ENCODE measurements at regions not wholly inside any gene's neighbourhood (a gene's known extent, or its start where the extent isn't known, plus 50 kb on each side); places are given as distances from the start of the nearest gene placed in this dataset.

DNA sequence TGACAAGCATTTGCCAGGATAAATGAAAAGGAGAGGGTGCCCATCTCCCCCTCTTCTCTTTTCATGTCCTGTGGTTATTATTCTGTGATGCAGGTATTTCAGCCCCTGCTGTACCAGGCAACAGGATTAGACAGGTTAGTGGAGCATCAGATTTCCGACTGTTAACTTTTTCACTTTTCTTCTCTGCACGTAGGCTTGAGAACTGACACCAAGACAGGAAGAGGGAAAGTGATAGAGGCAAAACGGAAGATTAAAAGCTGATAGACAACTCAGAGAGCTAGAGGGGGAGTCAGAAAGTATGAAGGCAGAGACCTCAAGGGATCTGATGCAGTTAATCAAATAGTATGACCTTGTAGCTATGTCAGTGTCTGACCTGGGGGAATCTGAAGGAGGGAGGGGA, 132.8 kb downstream of the SOX9 start:
- DNase-seq = no peak
- WGBS, 2 experiments (ENCODE audit: insufficient coverage in 1 of 2, insufficient read length in 1 of 2) = 90 to 100% methylated on average over 2 to 3 of the region's 3 CpGs
- H3K27ac Mint-ChIP-seq = no peak overlapping the region
- H3K36me3 Mint-ChIP-seq (ENCODE audit: low read depth) = no peaks in the 10 kb centered on the region
- H3K4me3 Mint-ChIP-seq = no peak overlapping the region
- peaks cover 13% of the 10 kb centered on the region for H3K4me1 Mint-ChIP-seq
- Histone ChIP-seq H3K9ac (ENCODE audit: extremely low read depth, low read length, poor library complexity, severe bottlenecking) (no peak overlapping the region), H3K27ac (ENCODE audit: low read depth, low read length) (no peak overlapping the region), H3K4me3 (ENCODE audit: low read length) (no peak overlapping the region), H3K9me3 (ENCODE audit: control insufficient read depth, low read length) (no peaks in the 10 kb centered on the region), H3K4me1 (ENCODE audit: control insufficient read depth, insufficient read depth, low read length) (no peaks in the 10 kb centered on the region), H3K36me3 (ENCODE audit: control insufficient read depth, insufficient read depth, low read length) (no peaks in the 10 kb centered on the region), H3K27me3 (ENCODE audit: control insufficient read depth, insufficient read depth, low read length, poor library complexity, severe bottlenecking) (peaks cover 15% of the 10 kb centered on the region)
- TF ChIP-seq, protein P1, sequence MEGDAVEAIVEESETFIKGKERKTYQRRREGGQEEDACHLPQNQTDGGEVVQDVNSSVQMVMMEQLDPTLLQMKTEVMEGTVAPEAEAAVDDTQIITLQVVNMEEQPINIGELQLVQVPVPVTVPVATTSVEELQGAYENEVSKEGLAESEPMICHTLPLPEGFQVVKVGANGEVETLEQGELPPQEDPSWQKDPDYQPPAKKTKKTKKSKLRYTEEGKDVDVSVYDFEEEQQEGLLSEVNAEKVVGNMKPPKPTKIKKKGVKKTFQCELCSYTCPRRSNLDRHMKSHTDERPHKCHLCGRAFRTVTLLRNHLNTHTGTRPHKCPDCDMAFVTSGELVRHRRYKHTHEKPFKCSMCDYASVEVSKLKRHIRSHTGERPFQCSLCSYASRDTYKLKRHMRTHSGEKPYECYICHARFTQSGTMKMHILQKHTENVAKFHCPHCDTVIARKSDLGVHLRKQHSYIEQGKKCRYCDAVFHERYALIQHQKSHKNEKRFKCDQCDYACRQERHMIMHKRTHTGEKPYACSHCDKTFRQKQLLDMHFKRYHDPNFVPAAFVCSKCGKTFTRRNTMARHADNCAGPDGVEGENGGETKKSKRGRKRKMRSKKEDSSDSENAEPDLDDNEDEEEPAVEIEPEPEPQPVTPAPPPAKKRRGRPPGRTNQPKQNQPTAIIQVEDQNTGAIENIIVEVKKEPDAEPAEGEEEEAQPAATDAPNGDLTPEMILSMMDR (conservative IDR thresholded peaks at IDR 0.05) = no peak
- H3K27me3 Mint-ChIP-seq (ENCODE audit: insufficient read depth) = peaks cover 66% of the 10 kb centered on the region
- H3K9me3 Mint-ChIP-seq = peaks cover 8% of the 10 kb centered on the region

DNA sequence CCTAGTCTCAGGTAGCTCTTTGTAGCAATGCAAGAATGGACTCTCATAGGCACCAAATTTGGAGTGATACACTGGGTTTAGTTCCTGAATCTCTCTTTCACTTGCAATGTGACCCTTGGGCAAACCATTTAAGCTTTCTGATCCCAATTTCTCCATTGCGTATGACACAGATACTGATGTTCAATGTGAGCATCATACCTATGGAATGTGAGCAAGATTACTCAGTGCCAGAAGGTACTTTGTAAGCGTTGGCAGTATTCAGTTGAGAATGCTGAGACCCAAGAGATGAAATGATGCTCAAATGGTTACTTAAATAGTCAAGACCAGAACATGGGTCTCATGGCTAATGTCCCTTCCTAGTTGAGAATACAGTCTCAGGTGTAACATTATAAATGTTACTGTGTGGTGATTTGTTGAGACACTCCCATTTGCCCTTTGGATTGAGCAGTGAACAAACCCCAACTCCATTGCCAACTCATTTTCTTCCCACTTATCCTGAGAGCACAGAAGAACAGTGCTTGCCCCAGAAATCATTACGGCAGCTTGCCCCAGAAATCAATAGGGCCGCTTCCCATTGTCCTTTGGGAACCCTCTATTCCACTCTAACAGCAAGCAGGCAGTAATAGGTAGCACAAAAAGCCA, 134.1 kb downstream of the SOX9 start:
- no peaks in the 10 kb centered on the region for H3K4me1 ChIP-seq (ENCODE audit: control insufficient read depth, insufficient read depth, low read length)
- no peaks in the 10 kb centered on the region for H3K36me3 ChIP-seq (ENCODE audit: control insufficient read depth, insufficient read depth, low read length)
- H3K4me3 ChIP-seq (ENCODE audit: low read length) = no peak overlapping the region
- TF ChIP-seq, protein P1 (conservative IDR thresholded peaks at IDR 0.05) = no peak
- H3K9ac ChIP-seq (ENCODE audit: extremely low read depth, low read length, poor library complexity, severe bottlenecking) = no peak overlapping the region
- no peaks in the 10 kb centered on the region for H3K9me3 ChIP-seq (ENCODE audit: control insufficient read depth, low read length)
- no peak overlapping the region for H3K27ac ChIP-seq (ENCODE audit: low read depth, low read length)
- Mint-ChIP-seq H3K4me3 (no peak overlapping the region), H3K9me3 (peaks cover 8% of the 10 kb centered on the region), H3K36me3 (ENCODE audit: low read depth) (no peaks in the 10 kb centered on the region), H3K4me1 (peaks cover 13% of the 10 kb centered on the region), H3K27me3 (ENCODE audit: insufficient read depth) (peaks cover 62% of the 10 kb centered on the region), H3K27ac (no peak overlapping the region)
- DNase-seq = no peak
- WGBS, 2 experiments (ENCODE audit: insufficient coverage in 1 of 2, insufficient read length in 1 of 2) = 94 to 95% methylated on average over 2 to 4 of the region's 4 CpGs
- peaks cover 15% of the 10 kb centered on the region for H3K27me3 ChIP-seq (ENCODE audit: control insufficient read depth, insufficient read depth, low read length, poor library complexity, severe bottlenecking)

DNA sequence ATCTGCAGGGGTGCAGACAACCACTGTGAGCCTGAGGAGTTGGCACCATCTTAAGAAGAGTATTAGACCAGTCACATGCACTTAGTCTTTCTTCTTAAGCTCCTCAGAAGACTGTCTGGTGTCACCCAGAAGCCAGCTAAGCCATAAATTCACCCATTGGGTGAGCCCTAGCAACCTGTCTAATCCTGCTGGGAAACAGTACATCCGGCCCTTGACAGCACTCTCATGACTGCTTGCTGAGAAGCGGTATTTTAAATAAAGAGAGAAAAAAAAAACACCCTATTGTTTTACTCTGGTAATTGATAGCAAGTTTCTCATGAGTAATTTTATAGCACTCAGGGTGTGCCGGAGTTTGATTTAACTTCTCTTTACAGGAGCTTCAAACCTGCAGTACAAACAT, 134.7 kb downstream of the SOX9 start:
- Histone ChIP-seq H3K27me3 (ENCODE audit: control insufficient read depth, insufficient read depth, low read length, poor library complexity, severe bottlenecking) (peaks cover 10% of the 10 kb centered on the region), H3K27ac (ENCODE audit: low read depth, low read length) (no peak overlapping the region), H3K36me3 (ENCODE audit: control insufficient read depth, insufficient read depth, low read length) (no peaks in the 10 kb centered on the region), H3K4me3 (ENCODE audit: low read length) (no peak overlapping the region), H3K4me1 (ENCODE audit: control insufficient read depth, insufficient read depth, low read length) (no peaks in the 10 kb centered on the region), H3K9me3 (ENCODE audit: control insufficient read depth, low read length) (no peaks in the 10 kb centered on the region), H3K9ac (ENCODE audit: extremely low read depth, low read length, poor library complexity, severe bottlenecking) (no peak overlapping the region)
- peaks cover 13% of the 10 kb centered on the region for H3K4me1 Mint-ChIP-seq
- peaks cover 57% of the 10 kb centered on the region for H3K27me3 Mint-ChIP-seq (ENCODE audit: insufficient read depth)
- peaks cover 8% of the 10 kb centered on the region for H3K9me3 Mint-ChIP-seq
- no peaks in the 10 kb centered on the region for H3K36me3 Mint-ChIP-seq (ENCODE audit: low read depth)
- no peak for DNase-seq
- TF ChIP-seq, protein P1 (conservative IDR thresholded peaks at IDR 0.05) = no peak
- no peak overlapping the region for H3K4me3 Mint-ChIP-seq
- no peak overlapping the region for H3K27ac Mint-ChIP-seq
- 95% methylated on average over 3 of the region's 3 CpGs; no CpG with 5 or more reads in 1 of the 2 experiments for WGBS, 2 experiments (ENCODE audit: insufficient coverage in 1 of 2, insufficient read length in 1 of 2)

Measured in endodermal cell (in vitro differentiated cells).